GM21619 (cell line): ENCODE measurements at regions not wholly inside any gene's neighbourhood (a gene's known extent, or its start where the extent isn't known, plus 50 kb on each side); places are given as distances from the start of the nearest gene placed in this dataset.

Experiments
- ATAC-seq: cut with Tn5 transposase; IDR thresholded peaks from one replicate; pipeline ENCODE4 v1.9.1; 2021; ENCODE audit not compliant: unreplicated experiment

DNA sequence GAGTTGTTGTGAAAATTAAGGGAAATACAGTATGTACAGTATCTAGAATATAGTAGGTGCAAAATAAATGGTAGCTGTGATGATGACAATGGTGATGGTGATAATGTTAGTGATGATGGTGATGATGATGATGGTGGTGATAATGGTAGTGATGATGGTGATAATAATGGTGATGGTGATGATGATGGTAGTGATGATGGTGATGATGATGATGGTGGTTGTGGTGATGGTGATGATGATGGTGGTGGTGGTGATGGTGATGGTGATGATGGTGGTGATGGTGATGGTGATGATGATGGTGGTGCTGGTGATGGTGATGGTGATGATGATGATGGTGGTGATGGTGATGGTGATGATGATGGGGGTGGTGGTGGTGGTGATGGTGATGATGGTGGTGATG lies 91.3 kb upstream of the FOXF1 start:
- ATAC-seq: no peak

DNA sequence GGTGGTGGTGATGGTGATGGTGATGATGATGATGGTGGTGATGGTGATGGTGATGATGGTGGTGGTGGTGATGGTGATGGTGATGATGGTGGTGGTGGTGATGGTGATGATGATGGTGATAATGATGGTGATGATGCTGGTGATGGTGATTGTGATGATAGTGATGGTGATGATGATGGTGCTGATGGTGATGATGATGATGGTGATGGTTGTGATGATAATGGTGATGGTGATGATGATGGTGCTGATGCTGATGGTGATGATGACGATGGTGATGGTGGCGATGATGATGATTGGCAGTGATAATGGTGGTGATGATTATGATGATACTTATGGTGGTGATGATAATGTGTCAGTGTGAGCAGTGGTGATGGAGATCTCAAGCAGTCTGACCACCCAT lies 90.8 kb upstream of the FOXF1 start:
- ATAC-seq: no peak

DNA sequence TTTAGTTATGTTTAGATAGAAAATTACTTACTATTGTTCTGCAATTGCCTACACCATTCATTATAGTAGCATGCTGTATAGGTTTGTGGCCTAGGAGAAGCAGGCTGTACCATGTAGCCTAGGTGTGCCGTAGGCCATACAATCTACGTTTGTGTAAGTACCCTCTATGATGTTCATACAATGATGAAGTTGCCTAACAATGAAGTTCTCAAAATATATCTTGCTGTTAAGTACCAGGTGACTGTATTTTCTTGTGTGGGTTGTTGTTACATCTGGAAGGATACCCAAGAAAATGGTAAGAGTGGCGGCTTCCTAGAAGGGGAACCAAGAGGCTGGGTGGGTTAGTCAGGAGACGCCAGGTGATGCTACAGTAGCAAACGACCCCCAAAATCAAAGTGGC lies 88.3 kb upstream of the FOXF1 start:
- no peak for ATAC-seq

DNA sequence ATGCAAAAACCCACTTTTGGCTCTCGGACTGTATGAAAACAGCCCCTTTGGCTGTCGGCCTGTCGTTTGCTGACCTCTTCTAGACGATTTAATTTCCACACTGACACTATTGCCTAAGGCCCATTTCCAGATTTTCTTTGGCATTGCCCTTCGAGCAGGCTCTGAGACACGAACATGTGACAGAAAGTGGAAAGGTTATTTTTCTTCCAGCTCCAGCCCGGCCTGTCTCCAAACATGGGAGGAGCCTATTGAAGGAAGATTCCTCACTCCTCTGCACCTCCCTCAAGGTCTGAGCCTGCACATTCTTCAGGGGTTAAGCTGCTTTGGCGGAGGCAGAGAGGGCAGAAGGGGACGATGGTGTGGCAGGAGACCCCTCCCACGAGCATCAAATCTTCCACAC lies 85.9 kb upstream of the FOXF1 start:
- ATAC-seq: no peak

DNA sequence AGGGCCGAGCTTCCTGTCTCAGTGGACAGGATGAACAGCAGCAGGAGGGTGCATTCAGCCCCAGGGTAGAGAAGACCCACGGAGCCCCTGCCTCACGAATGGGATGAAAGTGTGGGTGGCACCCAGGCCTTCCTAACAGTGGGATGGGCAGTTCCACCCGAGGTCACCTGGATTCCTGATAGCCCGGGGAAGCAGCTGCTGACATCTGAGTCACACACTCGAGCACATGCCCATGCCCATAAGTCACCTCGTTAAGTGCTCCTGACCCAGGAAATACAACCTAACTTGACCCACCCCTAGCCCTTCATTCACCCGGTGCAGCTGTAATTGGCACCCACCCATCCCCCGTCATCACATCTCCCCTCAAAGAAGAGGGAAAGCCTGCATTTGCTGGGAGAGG lies 85.3 kb upstream of the FOXF1 start:
- ATAC-seq: no peak

DNA sequence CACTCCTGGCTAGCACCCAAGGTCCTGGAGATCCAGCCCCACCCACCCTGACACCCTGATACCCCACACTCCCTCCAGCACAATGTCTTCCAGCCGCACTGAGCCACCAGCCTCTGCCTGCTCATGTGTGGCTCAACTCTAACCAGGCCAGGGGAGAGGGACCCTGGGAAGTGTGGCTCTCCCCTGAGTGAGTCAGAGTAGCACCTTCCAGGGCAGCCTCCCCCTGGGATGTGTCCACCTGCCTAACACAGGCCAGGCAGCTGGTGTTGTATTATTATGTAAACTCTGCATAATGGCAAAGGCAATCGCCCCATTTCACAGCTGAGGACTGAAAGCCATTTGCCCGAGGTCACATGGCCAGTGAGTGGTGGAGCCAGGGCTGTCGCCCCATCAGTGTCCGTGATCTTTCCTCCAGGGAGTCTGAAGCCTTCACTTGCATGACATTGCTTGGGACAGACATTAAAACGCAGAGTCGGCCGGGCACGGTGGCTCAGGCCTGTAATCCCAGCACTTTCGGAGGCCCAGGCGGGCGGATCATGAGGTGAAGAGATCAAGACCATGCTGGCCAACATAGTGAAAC lies 84.2 kb upstream of the FOXF1 start:
- no peak for ATAC-seq

DNA sequence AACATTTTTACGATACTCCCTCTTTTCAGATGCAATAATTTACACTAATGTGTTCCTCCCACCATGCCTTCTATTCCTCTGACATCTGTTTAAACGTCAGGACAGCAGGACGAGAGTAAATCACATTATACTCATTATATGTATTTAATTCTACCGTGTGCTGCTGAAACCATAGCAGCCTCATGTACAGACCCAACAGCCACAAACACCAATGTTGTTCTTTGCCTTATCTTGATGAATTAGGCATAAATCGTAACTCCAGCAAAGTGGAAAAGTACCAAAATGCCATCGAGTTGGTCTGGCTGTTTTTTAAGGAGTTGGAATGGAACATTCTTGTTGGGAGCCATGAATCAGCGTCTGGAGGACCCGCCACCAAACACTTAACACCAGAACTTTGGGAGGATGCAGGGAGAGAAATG lies 82.9 kb upstream of the FOXF1 start:
- ATAC-seq: no peak

DNA sequence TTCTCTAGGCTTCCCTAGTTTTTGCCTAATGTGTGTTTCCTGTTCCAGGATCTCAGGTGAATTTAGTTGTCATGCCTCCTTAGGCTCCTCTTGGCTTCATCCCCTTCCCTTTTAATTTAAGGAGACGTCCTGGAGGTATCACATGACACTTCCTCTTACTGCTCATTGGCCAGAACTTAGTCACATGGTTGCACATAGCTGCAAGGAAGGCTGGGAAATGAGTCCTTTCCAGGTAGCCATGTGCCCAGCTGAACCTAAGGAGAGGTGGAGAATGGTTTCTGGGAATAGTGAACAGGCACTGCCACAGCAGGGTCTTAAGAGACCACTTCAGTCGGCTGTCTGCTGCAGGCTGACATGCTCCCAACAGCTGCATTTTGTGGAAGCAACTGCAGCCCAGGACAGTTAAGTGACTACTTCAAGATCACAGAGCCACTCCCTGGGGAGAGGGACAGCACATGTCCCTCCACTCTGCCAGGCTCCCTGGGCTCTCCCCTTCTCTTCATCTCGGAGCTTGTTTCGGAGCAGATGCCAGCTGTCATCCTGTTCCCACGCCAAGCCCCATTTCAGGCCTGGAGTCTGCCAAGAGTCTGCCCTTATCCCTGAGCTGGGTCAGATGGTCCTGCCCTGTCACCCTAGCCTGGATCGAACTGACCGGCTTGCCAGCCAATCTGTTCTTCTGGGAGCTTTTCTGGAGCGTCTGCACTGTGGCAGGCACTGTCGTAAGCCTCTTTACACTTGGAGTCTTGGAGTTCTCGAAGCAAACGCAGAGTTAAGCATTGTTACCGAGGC lies 81.4 kb upstream of the FOXF1 start:
- ATAC-seq: no peak

DNA sequence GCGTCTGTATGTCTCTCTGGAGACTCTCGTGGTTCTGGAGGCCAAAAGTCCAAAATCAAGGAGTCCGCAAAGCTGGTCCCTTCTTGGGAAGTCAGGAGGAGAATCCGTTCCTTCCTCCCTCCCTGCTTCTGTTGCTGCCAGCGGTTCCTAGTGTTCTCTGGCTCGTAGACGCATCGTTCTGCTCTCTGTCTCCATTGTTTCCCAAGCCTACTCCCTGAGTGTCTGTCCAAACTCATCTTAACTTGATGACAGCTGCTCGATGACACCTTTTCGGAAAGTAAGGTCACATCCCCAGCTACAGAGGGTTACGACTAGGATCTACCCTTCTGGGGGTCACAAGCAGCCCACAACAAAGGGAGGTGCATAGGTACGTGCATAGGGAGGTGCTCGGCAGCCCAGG lies 80.7 kb upstream of the FOXF1 start:
- ATAC-seq: no peak

DNA sequence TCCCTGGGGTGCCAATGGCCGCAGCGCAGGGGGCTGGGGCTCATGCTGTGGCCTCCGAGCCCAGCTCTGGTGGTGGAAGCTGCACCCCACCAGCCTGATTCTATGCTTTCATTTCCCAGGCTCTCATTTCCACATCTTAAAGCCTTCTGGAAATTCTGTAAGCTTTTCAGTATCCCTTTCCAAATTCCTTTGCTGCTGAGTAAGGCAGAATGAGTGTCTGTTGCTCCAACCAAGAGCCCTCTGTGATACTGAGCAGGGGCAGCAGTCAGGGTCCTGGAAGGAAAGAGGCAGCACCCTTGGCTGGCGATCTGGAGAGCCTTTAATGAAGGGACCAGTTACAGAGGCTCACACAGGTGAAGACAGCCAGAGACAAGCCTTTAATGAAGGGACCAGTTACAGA lies 79.5 kb upstream of the FOXF1 start:
- no peak for ATAC-seq

DNA sequence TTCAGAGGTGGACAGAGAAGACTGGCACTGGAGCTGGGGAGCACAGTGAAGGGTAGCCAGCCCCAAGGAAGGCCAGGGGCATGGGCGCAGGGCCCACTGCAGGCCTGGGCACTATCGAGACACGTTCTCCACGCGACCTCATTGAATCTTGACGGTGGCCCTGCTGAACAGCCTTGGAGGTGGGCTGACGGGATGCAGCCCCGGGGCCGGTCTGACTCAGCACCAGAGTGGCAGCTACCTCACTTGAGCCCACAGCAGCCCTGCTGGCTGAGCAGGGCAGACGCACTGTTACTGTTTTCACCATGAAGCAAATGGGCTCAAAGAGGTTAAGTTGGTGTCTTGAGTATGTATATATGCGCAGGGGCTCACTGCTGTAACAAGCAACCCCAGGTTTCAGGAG lies 78.8 kb upstream of the FOXF1 start:
- ATAC-seq: no peak

DNA sequence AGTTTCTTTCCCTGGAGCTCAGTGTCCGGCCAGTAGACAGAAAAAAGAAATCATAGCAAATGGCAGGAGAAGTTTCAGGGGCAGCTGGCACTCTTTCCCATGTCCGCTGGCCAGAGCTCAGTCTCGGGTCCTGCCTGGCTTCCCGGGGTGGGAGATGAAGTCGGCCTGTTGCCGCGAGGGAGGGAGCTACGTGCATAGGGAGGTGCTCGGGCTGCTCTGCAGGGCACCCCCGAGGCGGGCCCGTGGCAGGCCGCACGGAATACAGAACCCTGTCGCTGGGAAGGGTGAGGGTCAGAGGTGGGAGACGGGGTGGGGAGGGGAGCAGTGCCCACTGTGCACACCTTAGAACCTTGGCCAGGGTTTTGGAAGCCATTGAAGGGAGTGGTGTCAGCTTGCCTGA lies 78.3 kb upstream of the FOXF1 start:
- ATAC-seq: no peak

DNA sequence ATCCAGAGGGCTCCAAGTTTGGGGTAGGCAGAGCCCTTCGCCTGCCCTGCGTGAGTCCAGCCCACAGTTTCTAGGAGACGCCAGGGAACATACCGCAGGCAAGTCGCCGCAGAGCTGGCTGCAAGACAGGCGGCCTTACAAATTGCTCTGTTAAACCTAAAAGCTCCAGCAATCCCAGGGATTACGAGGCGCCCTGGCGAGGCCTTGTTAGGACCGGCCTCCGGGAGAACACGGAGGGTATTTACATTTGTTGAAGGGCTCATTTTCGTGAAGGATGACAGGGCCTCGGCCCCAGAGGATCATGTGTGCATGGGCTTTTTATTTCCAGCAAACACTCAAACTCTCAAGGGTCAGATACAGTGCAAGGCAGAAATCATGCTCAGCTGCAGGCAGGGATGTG lies 77.6 kb upstream of the FOXF1 start:
- ATAC-seq: no peak

DNA sequence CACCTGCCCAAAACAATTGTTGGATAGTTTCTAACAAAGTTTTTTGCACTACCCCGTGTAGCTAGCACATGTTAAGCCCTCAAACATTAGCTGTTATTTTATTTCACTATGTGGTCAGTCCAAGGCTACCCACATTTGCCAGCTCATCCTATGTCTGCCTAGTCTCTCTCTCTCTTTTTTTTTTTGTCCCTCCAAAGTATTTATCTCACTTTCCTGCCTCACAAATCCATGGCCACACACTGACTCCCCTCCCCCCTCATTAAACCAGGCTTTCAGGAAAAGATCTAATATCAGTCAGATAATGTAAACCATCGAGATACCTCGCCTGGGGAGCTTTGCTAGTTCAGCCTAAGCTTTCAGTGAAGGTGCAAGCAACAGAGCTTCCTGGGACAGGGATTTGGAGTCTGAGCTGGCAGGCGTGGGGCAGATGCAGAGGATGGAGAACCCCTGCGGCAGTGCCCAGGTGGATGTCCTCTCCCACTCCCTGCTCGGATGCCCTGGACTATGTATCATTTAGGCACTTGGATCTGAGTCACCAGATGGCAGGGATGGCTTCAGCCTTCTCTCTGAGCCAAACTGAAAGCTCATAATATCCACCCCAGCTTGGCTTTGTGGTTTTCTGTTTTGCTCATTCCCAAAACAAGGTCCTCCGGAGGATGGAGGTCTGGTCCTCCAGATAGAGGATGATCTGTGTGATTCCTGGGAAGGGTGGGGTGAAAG lies 73.7 kb upstream of the FOXF1 start:
- no peak for ATAC-seq

DNA sequence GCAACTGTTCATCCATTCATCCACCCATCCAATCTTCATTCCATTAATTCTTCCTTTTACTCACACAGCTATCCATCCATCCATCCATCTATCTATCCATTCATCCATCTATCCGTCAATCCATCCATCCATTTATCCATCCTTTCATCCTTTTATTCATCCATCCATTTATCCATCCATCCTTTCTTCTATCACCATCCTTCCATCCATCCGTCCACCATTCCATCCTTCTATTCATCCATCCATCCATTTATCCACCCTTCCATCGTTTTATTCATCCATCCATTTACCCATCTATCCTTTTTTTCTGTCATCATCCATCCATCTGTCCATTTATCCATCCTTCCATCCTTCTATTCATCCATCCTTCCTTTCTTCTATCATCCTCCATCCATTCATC lies 73.0 kb upstream of the FOXF1 start:
- no peak for ATAC-seq

DNA sequence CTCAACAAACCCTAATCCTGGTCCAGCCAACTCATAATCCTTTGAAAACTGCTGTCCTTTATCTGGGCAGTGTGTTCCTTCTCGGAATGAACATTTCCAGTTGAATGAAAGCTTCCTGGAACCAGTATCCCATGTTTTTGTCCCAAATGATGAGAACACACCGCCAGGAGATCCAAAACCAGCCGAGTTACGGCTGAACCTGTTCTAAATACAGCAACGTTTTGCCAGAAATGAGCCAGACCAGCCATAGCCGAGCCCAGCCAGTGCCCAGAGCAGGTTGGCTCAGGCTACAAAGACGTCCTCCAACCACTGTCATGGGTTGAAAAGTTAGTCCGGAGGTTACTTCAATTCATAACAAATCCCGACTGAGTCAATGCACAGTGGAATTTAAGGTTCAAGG lies 67.6 kb upstream of the FOXF1 start:
- ATAC-seq: no peak

DNA sequence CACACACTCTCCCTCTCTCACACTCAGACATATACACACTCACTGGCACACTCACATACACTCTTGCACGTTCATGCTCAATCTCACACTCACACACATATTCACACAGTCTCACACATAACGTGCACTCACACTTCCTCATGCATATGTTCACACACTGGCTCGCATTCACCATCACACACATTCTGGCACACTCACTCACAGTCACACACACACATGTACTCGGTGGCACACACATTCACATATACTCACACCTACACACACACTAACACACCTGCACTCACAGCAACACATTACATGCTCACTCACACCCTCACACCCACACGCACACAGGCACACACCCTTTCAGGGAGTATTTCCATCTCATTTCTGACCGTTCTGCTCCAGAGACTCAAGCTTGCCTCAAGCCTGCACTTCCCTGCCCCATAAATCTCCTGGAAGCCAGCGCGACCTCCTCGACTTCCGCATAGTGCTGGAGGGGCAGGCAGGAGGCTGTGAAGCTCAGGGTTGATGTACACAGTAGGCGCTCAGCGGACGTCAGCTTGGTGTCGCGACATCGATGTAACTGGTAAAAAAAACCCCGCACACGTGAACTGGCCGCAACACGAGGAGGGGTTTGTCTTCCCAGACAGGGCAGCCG lies 66.7 kb upstream of the FOXF1 start:
- ATAC-seq: no peak

DNA sequence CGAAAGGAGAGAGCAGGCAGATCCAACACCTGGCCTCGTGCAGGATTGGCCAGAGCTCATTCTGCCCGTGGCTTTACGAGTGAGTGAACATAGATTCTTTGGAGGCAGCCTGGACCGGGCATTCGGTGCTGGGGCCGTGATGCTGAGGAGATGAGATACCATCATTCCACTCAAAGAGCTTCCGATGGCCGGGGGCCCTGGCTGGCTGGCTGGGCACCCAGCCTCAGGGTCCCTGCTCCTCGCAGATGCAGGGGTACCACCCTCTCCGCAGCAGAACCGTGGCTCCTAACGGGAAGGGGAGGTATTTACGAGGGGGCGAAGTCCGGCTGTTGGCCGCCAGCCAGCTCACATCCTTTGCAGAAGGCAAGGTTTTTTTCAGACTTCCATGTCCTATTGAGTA lies 66.1 kb upstream of the FOXF1 start:
- no peak for ATAC-seq

DNA sequence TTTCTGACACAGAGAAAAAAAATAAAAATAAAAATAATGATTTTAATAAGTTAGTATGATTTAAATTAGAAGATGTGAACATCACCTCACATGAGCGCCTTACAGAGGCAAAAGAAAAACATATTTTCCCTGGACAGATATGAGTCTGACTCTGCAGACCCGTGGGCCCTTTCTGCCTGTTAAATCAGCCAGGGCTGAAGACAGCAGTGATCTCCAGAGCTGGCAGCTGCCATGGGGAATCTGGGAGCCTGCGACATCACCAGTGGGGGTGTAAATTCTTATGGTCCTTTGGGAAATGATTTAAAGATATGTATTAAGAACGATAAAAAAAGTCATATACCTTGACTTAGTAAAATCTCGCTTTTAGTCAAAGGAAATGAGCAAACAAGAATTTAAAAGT lies 65.7 kb upstream of the FOXF1 start:
- no peak for ATAC-seq

DNA sequence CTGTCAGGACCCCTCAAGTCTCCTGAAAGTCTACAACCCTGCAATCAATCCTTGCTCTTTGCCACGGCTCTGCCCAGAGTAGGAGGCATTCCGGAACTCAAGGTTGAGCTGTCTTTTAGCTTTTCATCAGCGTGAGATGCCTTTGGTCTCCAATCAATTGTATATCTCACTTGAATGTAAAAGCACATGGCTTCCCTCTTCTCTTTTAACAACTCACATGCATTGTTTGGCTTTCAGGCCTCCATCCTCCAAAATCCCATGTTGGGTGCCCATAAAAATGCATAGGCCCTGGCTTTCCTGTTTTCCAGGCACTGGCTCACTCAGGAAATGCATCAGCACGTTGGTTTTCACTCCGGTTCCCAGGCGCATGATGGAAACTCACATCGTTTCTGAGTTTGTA lies 64.0 kb upstream of the FOXF1 start:
- ATAC-seq: no peak

DNA sequence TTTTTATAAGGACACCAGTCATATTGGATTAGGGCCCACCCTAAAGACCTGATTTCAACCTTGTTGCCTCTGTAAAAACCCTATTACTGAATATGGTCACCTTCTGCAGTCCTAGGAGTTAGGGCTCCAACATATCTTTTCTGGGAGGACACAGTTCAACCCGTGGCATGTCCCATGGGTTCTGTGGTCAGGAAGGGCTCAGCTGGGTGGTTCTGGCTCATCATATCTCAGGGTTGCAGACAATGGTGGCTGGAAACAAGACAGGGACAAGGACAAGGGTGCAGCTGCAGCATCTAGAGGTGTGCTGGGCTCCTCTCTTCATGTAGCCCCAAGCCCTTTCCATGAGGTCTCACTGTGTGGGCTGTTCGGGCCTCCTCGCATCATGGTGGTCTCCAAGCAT lies 63.1 kb upstream of the FOXF1 start:
- ATAC-seq: no peak

DNA sequence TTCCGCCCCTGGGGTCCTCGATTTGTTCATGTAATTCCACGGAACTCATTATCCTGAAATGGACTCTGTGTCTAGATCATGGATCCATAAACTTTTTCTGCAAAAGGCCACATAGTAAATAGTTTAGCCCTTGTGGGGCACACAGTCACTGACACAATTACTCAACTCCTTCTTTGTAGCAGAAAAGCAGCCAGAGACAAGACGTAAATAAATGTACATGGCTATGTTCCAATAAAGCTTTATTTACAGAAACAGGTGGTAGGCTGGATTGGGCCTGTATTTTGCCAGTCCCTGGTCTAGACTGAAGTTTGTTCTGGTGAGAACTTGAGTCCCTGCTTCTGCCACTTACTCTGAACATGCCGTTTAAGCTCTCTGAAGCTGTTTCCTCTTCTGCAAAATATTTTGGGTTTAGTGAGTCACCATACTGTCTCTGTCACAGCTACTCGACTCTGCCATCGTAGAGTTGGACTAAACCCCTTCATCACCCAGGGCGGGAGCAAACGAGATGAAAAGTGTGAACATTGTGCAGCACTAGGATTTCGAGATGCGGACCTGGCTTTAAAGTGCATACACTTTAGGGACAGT lies 61.9 kb upstream of the FOXF1 start:
- ATAC-seq: no peak
